DMS114 treated with DMSO at 0.1 percent for 48 hours (cell line): ENCODE measurements at regions not wholly inside any gene's neighbourhood (a gene's known extent, or its start where the extent isn't known, plus 50 kb on each side); places are given as distances from the start of the nearest gene placed in this dataset.

Experiments used
- DNase-seq: peaks from one replicate; lab custom pipeline; 2025; ENCODE audit not compliant: unreplicated experiment; lab: John Stamatoyannopoulos, UW

- no peak for DNase-seq
Observed at GRCh38 chr13:75061909-75062308, 420.1 kb downstream of the TBC1D4 start.

DNA sequence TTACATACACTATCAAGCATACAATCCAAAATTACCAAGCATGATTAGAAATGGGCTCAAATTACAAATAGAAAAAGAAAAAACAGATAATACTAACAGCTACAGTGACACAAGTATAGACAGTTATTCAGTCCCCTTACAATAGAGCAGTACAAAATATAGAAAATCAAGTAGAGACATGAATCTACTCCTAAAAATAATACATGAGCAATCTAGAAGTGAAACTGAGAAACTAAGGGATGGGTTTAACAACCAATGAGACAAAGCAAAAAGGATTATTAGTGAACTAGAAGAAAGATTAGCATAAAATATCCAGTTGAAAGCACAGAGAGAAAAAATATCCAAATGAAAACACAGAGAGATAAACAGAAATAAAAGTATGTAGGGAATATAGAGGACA, 426.7 kb downstream of the TBC1D4 start:
- DNase-seq: no peak

DNA sequence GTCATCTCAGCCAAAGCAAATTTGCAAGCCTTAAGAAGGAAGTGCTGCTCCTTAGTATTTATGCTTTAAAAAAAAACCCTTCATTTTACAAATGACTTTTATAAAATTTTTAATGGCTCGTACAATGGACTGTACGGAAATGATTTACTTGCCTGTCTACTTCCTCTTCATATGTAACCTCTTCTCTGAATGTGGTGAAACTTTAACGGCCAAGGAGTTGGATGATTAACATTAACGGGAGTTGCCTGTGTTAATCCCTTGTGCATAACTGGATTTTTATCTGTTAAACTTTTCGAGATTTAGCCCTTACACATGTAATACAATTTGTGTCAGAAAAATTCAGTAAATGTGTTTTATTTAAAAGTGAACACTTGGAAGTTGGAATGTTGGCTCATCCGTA, 429.4 kb downstream of the TBC1D4 start:
- no peak for DNase-seq

DNA sequence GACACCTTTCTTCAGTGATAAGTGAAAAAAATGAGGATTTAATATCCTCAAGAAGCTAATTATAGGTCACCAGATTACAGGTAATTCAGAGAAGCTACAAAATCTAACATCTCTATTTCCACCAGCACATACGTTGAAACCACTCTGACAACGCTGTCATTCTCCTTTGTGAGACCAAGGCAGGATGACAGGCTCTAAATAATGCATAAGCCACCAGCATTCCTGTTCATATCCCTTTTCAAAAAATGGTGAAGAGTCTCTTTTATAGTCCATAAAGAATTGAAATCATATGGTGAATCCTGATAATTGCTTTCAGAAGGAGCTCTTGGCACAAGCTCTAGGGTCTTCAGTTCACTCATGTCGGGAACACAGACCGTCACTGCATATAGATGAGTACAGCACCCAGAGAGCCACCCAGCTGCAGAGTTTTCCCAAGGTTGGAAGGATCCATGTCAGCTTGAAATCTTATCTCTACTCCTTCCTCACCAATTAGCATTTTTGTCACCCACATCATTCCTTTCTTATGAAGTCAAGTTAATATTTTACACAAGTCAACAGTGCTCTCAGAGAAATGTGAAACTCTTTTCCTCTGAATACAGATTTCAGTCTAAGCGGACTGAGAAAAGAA, 431.4 kb downstream of the TBC1D4 start:
- no peak for DNase-seq

DNA sequence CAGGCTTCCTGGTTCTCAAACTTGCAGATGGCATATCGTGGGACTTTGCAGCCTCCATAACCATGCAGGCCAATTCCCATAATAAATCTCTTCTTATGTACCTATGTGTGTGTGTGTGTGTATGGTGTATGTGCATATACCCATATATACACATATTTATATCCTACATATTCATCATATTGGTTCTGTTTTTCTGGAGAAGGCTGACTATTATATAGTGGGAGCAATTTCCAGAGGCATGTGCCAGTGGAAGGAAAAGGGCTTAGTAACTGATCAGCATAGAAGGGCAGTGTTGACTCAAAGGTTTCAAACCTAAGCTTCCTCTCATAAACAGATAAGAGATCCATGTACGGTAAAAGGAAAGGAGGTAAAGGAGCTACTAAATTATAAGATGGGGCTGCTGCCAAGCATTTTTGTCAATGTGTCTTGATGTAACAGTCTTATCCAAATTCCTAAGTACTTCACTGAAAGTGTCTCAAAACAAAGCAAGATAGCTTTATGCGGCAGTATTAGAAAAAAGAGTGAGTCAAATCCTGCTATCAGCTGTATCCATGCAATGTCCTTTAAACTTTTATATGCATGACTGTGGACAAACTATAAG, 432.1 kb downstream of the TBC1D4 start:
- no peak for DNase-seq

- DNase-seq: no peak
Observed at GRCh38 chr13:75042807-75043206, 439.2 kb downstream of the TBC1D4 start.

DNA sequence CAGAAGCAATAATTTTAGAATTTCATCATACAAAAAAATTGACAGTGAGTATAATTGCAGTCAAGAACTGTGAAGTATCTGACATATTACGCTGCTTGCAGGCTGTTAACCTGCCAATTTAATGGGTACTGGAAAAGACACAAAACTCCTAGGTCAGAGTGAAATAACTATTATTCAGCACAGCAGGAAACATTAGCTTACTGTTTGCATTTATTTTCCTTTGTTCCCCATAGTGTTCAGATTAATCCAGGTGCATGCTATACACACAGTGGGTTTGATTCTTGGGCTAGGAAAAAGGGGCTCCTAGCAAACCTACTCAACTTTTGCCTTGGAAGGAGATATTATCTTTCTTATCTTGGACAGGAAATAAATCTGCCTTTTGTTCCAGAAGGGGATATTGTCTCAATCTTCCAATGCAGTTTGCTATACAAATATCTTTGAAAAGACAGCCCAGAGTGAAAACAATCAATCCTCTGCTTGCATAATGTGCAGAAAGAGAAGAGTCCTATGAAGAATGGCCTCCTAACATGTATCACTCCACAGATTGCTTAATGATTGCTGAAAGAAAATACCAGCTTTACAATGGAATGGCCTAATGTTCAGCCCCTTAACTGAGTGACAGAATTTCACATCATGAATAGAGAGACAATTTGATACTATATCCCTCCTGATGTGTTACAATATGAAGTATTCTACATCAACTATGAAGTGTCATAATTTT, 443.4 kb downstream of the TBC1D4 start:
- DNase-seq: no peak

GRCh38 chr13:75025956-75026355, 456.0 kb downstream of the TBC1D4 start:
- DNase-seq: no peak

GRCh38 chr13:75024602-75025001, 457.4 kb downstream of the TBC1D4 start:
- no peak for DNase-seq

- no peak for DNase-seq
Observed at GRCh38 chr13:75023609-75024008, 458.4 kb downstream of the TBC1D4 start.

DNA sequence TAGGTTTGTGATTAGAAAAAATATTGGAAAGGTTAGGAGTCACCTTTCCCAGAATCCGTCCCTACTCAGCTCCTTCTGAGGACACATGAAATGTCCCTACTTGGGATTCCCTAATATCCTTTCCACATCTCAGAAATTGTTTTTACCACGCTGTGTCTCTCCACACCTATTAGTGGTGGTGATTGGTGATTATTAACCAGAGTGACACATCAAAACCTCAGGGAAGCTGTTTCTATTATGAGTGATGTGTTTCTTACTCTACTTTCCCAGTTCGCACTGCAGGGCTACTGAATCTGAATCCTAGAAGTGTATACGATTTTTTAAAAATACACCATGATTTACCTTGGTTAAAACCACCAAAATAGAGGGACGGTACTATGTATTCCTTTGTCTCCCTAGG, 460.8 kb downstream of the TBC1D4 start:
- no peak for DNase-seq

DNA sequence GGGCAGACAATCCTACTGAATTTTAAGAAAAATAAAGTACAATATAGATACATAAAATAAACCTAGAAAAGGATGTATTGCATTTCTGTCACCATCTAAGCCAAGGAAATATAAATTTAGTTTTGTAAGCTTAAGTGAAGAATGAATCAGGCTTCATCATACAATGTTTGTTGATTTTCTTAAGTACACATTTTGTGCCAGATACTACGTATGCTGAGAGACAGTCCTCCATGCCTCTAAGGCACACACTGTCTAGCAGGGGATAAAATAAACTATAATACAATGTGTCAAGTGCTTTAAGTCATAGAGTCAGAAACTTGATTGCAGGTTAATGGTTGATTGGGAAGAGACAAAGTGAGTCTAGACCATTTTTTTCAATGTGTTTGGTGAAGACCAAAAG, 465.7 kb downstream of the TBC1D4 start:
- DNase-seq: no peak

GRCh38 chr13:75013818-75014217, 468.2 kb downstream of the TBC1D4 start:
- no peak for DNase-seq

GRCh38 chr13:75010941-75011340, 471.0 kb downstream of the TBC1D4 start:
- DNase-seq: no peak

GRCh38 chr13:75008926-75009325, 473.0 kb downstream of the TBC1D4 start:
- DNase-seq: no peak

DNA sequence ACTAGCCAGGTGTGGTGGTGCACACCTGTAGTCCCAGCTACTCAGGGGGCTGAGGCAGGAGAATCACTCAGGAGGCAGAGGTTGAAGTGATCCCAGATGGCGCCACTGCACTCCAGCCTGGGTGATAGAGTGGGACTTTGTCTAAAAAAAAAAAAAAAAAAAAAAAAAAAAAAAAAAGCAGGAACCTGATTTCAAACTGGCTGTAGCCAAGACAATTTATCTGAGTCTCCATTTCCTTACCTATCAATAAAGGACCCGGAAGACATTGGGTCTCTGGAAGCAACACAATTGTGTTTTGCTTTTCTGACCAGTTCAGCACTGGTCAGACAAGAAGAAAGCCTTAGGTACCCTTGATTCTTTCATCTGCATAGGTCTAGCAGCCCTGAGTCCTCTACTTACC, 491.0 kb downstream of the TBC1D4 start:
- no peak for DNase-seq

DNA sequence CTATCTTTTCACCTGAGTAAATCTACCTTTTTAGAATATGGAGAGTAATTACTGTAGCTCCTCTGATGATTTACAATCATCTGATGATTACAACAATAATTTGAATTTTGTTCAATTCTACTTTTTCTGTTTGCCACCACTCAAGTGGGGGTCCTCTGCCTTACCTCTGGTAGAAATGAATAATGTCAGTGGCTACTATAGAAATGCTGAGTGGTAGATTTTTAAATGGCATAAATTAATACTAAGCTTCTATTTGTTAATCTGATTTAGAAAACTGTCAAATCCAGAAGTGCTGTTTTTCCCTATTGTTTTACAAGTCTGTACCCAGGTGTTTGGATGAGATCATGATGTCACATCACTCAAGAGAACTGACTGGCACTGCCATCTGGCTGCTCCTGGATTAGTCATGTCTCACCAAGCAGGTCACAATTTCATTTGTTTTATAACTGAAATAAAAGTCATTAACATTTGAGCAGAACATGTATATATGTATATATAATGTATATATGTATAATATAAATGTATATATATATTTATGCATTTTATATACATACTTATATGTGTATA, 494.8 kb downstream of the TBC1D4 start:
- DNase-seq: no peak

DNA sequence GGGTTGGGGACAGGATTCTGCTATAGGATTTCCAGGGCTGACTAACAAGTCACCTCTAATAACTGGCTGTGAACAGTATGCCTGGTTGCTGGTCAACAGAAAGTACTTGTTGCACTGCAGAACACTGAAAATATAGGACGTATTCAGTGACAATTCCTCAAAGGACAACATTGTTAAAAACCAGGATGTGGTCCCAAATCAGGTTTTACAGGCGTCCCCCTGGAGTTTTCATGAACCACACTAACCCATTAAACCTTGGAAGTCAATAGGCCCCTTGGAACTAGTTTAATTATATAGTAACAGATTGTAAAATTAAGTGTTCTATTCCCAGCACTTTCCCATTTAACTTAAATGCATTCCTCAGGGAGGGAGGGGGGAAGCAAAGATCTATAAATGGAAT, 495.4 kb downstream of the TBC1D4 start:
- no peak for DNase-seq

- DNase-seq: no peak
Observed at GRCh38 chr13:74979703-74980102, 502.3 kb downstream of the TBC1D4 start.

DNA sequence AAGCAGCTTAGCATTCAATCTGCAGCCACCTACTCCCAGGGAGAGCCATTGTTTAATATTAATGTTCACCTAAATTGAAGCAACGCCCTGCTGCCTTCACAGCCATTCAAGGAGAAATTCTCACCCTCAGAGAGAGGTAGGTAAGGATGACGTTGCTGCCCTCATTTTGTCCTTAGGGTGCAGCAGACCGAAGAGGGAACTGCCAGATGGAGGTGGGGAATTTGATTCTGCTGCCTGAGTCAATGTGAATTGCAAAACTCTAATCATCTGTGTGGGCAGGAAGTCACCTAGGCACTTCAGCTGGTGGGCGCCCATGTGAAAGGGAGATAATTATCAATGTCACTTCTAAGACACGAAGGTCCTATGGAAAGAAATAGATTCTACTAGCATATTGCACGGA, 503.4 kb downstream of the TBC1D4 start:
- DNase-seq: no peak

GRCh38 chr13:74977498-74977897, 504.5 kb downstream of the TBC1D4 start:
- DNase-seq: no peak

- DNase-seq: no peak
Observed at GRCh38 chr13:74975111-74975510, 506.9 kb downstream of the TBC1D4 start.
